Endometrium (tissue), 2 donors: ENCODE measurements at regions not wholly inside any gene's neighbourhood (a gene's known extent, or its start where the extent isn't known, plus 50 kb on each side); places are given as distances from the start of the nearest gene placed in this dataset.

Experiments
- FAIRE-seq: peaks from 2 replicates; lab custom pipeline; 2012; peaks lifted over from hg19 to GRCh38; lab: Jason Lieb, UNC
- donor health status: control.
- donor health status: control.

- FAIRE-seq: no peak
Measured at GRCh38 chr11:42179216-42179615, 719.8 kb upstream of the LRRC4C start.

DNA sequence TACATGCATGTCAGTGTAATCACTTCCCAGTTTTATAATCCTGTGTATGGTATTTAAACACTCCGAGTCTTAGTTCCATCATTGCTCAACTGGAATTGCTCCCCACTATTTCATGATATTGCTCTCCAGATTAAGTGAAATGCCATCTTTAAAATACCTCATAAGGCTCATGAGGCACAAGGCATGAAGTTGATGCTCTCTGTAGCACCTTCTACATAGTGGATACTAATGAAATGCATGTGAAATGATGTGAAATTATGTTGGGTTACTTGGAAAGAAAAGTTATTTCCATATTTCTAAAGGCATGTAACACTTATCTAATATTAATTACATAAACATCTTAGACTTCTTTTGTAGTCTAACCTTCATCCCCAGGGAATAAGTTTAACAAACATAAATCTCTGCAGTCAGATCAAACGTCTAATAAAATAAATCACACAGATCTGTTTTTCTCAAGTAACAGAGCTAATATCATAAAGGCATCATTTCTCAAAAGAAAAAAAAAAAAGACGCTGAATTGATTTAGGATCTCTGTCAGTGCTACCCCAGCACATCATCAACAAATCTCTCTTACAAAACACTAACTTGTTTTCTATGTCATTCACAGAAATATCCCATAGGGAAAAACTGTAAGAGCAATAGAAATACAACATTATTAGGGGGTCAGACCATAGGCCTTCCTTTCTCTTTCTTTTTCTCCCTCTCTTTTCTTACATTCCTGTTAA, 736.0 kb upstream of the LRRC4C start:
- no peak for FAIRE-seq

- FAIRE-seq: no peak
Measured at GRCh38 chr11:42200311-42200710, 740.9 kb upstream of the LRRC4C start.

- no peak for FAIRE-seq
Measured at GRCh38 chr11:42201603-42202148, 742.2 kb upstream of the LRRC4C start.

GRCh38 chr11:42205518-42205917, 746.1 kb upstream of the LRRC4C start:
- FAIRE-seq: no peak

GRCh38 chr11:42225664-42226063, 766.2 kb upstream of the LRRC4C start:
- FAIRE-seq: no peak

- FAIRE-seq: no peak
Measured at GRCh38 chr11:42232673-42233072, 773.2 kb upstream of the LRRC4C start.

DNA sequence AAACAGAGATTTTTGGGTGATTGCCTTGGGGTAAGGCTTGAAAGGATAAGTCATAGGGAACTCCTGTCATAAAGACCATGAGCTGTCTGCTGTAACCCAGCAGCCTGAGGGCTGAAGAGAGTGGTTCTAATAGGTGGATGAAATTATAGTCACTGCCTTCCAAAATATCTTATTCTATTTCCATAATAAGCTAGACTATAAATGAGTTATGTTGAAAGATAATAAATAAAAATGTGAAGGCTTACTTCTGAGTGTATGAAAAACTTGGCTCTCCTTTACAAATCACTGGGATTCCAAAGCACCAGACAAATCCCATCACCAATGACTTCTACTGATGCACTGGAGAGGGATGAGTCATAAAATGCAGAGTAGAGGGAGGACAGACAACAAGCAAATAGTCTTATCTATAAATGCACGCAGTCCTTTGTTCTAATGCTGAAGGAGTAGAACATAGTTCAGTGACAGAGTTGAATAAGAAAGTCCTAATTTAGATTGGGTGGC, 775.0 kb upstream of the LRRC4C start:
- no peak for FAIRE-seq

DNA sequence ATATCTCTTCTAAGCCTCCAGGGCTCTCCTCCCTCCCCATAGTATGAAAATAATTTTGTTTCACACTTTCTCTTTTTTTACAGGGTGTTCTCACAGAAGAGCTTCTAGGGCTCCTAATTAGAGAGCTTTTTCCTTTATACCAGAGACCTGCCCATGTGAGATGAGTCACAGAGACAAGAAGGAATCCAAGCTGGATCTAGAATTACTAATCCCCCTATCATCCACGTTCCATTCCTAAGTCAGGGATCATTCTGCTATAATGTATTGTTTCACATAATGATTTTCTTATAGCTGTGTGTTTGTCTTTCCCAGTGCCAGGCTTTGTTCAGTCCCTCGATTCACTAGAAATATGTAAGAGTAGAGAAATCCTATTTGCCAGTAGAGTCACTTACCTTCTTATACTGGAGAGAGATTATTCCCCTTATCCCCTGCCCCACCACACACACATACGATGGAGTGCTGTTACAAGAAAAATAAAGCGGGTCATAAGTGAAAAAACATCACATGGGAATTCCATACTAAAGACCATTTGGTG, 778.3 kb upstream of the LRRC4C start:
- no peak for FAIRE-seq

DNA sequence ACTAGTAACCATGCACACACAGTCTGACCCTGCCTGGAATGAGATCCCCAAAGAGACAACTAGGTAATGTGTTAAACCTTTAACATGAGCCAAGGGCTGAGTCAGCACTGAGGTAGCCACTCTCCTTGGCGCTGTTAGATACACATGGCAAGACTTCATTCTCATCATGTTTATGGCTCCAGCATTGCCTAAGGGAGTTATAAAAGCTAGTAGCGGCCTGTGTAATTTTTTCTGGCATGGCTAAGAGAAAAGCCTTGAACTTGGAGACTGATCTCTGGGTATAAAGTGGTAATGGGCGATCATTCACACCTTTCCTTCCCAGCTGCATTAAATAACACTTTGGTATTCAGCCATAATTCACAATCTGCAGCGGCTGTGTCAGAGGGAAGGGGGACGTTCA, 779.7 kb upstream of the LRRC4C start:
- FAIRE-seq: no peak

DNA sequence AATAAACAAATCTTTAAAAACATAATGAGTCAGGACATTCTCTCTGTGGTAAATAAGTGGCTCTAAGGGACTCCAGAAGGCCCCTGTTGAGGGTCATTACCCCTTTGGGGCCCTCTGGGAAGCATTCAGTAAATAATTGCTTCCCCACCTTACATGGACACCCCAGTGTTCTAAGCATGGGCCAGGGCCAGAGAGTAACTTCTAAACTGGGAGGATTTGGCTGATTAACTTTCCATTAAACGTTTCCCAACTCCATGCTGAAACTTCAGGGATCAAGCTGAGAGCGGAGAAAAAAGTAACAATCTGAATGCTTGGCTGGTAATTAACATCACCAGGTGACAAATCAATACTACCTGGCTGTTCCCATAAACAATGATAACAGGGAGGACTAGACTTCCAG, 783.9 kb upstream of the LRRC4C start:
- no peak for FAIRE-seq

- FAIRE-seq: no peak
Measured at GRCh38 chr11:42244376-42244775, 784.9 kb upstream of the LRRC4C start.

GRCh38 chr11:42249401-42249800, 789.9 kb upstream of the LRRC4C start:
- FAIRE-seq: no peak

DNA sequence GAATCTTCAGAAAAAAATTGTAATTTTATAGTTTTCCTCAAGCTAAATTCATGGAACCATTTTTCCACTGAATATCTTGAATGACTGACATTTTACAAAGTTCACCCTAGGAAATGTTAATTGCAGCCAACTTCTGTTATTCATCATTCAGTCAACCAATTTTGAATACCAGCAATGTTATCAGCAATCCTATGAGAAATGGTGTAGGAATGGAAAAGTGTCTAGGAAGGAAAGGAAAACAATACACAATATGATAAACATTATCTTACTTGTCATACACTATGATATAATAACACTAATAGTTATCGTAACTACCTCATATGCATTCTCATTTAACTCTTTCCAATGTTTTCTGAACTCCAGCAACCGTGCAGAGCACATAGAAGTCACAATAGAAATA, 790.5 kb upstream of the LRRC4C start:
- FAIRE-seq: no peak

- FAIRE-seq: no peak
Measured at GRCh38 chr11:42251984-42252383, 792.5 kb upstream of the LRRC4C start.

DNA sequence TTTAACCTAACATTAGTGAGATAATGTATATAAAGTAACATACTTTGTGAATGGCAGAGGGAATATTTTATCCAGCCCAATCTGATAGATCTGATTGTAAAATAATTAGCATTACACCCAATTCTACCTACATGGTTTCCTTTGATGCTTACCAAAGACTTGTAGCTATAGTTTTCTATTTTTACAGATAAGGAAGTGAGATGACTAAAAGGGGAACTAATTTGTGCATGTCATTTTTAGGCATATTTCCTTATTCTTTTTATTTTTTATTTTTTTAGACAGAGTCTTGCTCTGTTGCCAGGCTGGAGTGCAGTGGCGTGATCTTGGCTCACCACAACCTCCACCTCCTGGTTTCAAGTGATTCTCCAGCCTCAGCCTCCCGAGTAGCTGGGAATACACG, 793.7 kb upstream of the LRRC4C start:
- no peak for FAIRE-seq

- FAIRE-seq: no peak
Measured at GRCh38 chr11:42255906-42256305, 796.5 kb upstream of the LRRC4C start.

DNA sequence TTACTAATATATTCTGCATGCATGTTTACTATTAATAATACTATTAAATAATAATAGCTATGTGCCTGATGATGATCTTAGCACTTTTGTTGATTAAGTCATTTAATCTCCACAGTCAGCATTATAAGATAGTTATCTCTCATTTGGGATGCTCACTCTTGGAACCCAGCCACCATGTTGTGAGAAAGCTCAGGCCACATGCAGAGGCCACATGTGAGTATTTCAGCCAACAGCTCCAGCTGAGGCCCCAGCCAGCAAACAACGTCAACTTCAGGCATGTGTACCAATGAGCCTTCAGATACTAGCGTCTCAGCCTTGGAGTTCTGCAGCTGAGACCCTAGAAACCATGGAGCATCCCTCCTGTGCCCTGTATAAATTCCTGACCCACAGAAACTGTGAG, 798.1 kb upstream of the LRRC4C start:
- no peak for FAIRE-seq

- FAIRE-seq: no peak
Measured at GRCh38 chr11:42265072-42265471, 805.6 kb upstream of the LRRC4C start.

DNA sequence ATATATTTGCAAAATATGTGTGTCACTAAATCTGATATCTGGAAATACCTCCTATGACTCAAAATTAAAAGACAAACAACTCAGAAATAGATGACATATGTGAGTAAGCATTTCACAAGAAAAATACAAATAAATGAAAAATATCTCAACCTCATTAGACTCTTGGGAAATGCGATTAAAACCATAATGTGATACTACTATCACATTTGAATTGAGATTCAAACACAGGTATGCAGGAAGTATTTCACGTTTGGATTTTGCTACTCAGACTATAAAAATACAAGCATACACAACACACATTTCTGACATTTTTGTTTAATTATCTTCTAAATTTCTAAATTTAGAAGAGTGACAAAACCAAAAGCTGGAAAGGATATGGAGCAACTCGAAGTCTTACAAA, 811.9 kb upstream of the LRRC4C start:
- FAIRE-seq: no peak

DNA sequence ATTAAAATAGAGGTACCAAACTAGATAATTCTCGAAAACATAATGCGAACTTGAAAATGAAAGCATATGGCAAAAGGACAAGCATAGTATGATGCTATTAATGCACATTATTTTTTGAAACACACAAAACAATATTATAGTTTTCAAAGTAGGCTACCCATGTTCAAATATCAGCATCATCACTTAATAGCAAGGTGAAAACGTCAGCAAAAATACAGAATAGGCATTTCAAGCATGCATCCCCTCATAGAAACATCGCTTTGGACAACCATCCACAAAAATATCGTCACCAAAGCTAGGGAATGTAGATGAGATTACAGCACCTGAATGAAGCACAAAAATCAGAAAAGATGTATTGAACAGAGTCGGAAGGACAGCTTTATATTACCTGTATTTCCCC, 814.5 kb upstream of the LRRC4C start:
- no peak for FAIRE-seq

DNA sequence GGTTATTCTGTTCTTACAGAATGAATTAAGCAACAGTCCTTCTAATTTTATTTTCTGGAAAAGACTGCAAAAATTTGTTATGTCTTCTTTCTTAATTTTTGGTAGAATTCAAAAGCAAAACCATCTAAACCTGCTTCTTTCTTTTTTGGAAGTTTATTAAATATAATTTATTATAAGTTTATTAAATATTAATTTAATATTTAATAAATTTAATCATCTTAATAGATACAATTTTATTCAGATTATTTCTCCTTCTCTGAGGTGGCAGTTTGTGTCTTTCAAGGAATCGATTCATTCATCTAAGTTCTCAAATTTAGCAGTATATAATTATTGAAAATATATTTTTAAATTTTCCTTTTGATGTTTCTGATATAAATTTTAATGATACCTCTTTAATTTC, 837.5 kb upstream of the LRRC4C start:
- peak; percentile 76 for FAIRE-seq

DNA sequence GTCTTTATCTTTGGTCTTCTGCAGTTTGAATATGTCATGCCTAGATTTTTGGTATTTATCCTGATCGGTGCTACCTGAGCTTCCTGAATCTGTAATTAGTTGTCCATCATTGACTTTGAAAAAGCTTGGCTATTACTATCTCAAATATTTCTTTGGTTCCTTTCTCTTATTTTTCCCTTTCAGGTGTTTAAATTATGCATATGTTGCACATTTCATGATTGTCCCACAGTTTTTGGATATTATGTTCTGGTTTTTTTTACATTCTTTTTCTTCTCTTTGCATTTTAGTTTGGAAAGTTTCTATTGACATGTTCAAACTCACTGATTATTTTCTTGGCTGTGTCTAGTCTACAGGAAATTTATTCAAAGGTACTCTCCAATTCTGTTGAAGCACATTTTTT, 840.3 kb upstream of the LRRC4C start:
- no peak for FAIRE-seq

GRCh38 chr11:42301777-42302176, 842.3 kb upstream of the LRRC4C start:
- no peak for FAIRE-seq
